GM19193 (cell line): ENCODE measurements at regions not wholly inside any gene's neighbourhood (a gene's known extent, or its start where the extent isn't known, plus 50 kb on each side); places are given as distances from the start of the nearest gene placed in this dataset.

Experiments used
- POLR2A ChIP-seq: IDR thresholded peaks from 4 replicates; pipeline ENCODE4 v1.6.1; 2011; ENCODE audit not compliant: insufficient read depth, insufficient read length; ENCODE audit errors: extremely low read depth

- no peak for TF ChIP-seq POLR2A
Measured at GRCh38 chr2:122368576-122369243, 613.3 kb downstream of the TSN start.

- no peak for TF ChIP-seq POLR2A
Measured at GRCh38 chr2:122378521-122378920, 623.1 kb downstream of the TSN start.

GRCh38 chr2:122384768-122385333 lies 629.4 kb downstream of the TSN start:
- TF ChIP-seq POLR2A = no peak

GRCh38 chr2:122388208-122388607 lies 632.8 kb downstream of the TSN start:
- TF ChIP-seq POLR2A = no peak

GRCh38 chr2:122389694-122390093 lies 634.2 kb downstream of the TSN start:
- no peak for TF ChIP-seq POLR2A

- TF ChIP-seq POLR2A = no peak
Measured at GRCh38 chr2:122390406-122390805, 635.0 kb downstream of the TSN start.

- no peak for TF ChIP-seq POLR2A
Measured at GRCh38 chr2:122391726-122392125, 636.3 kb downstream of the TSN start.

GRCh38 chr2:122395687-122396086 lies 640.2 kb downstream of the TSN start:
- TF ChIP-seq POLR2A = no peak

GRCh38 chr2:122411231-122411630 lies 655.8 kb downstream of the TSN start:
- TF ChIP-seq POLR2A = no peak

- no peak for TF ChIP-seq POLR2A
Measured at GRCh38 chr2:122412360-122412759, 656.9 kb downstream of the TSN start.

- no peak for TF ChIP-seq POLR2A
Measured at GRCh38 chr2:122414902-122415301, 659.5 kb downstream of the TSN start.

GRCh38 chr2:122417114-122417513 lies 661.7 kb downstream of the TSN start:
- no peak for TF ChIP-seq POLR2A

- TF ChIP-seq POLR2A = no peak
Measured at GRCh38 chr2:122421775-122422174, 666.3 kb downstream of the TSN start.

GRCh38 chr2:122422384-122422991 lies 667.0 kb downstream of the TSN start:
- no peak for TF ChIP-seq POLR2A

GRCh38 chr2:122423934-122424333 lies 668.5 kb downstream of the TSN start:
- no peak for TF ChIP-seq POLR2A

- no peak for TF ChIP-seq POLR2A
Measured at GRCh38 chr2:122433123-122433754, 677.8 kb downstream of the TSN start.
